ENCODE measurements at regions not wholly inside any gene's neighbourhood (a gene's known extent, or its start where the extent isn't known, plus 50 kb on each side); places are given as distances from the start of the nearest gene placed in this dataset.
A peak's percentile ranks its signal among the peaks of the same experiment; 100 is the strongest.
"Not testable (repeated sequence)": the region's sequence is repeated elsewhere in the genome, so short reads cannot be mapped to it uniquely, and the experiment has no call there.

- Mint-ChIP-seq H3K4me1 (no peaks in the 10 kb centered on the region), H3K27me3 (ENCODE audit: low read depth in 3 of 3) (peaks cover 0 to 2% (median 0%) of the 10 kb centered on the region in 3 donors)
Observed at GRCh38 chr4:14916554-14917297, 85.6 kb upstream of the CPEB2 start.

GRCh38 chr4:14917298-14917633, 85.0 kb upstream of the CPEB2 start:
- no peak overlapping the region for H3K4me3 Mint-ChIP-seq
- DNase-seq: no peak
- H3K4me1 Mint-ChIP-seq: no peaks in the 10 kb centered on the region
- H3K9me3 Mint-ChIP-seq: no peaks in the 10 kb centered on the region
- no peaks in the 10 kb centered on the region for H3K36me3 Mint-ChIP-seq
- no peak overlapping the region for H3K27ac Mint-ChIP-seq
- H3K27me3 Mint-ChIP-seq (ENCODE audit: low read depth in 3 of 3): peaks cover 0 to 2% (median 0%) of the 10 kb centered on the region in 3 donors

More at GRCh38 chr4:14916554-14917297, 85.6 kb upstream of the CPEB2 start:
- no peaks in the 10 kb centered on the region for H3K9me3 Mint-ChIP-seq
- no peak for DNase-seq
- H3K36me3 Mint-ChIP-seq: no peaks in the 10 kb centered on the region
- no peak overlapping the region for H3K27ac Mint-ChIP-seq
- H3K4me3 Mint-ChIP-seq: no peak overlapping the region

- DNase-seq: no peak
- Mint-ChIP-seq H3K27me3 (ENCODE audit: low read depth in 3 of 3) (no peaks in the 10 kb centered on the region), H3K27ac (no peak overlapping the region), H3K36me3 (no peaks in the 10 kb centered on the region), H3K4me1 (no peaks in the 10 kb centered on the region), H3K9me3 (no peaks in the 10 kb centered on the region), H3K4me3 (no peak overlapping the region)
Observed at GRCh38 chr4:14918336-14918735, 83.9 kb upstream of the CPEB2 start.

DNA sequence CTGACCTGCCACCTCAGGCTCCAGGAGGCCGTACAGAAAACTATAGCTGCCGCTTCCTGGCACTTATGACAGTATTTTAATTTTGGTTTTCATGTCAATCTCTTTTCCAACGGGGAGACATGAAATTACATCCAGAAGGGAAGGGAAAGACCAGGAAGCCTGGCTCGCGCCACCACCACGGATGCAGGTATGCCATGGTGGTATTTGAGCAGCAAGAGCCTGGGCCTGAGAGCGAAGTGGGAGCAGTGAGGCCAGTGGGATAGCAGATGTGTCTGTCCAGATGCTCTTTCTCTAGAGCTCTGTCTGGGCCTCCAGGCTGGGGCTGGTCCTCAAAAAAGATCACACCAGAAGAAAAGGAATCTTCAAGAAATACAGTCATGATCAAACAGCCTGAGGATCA, 82.5 kb upstream of the CPEB2 start:
- DNase-seq: no peak
- H3K36me3 Mint-ChIP-seq: no peaks in the 10 kb centered on the region
- H3K4me3 Mint-ChIP-seq: no peak overlapping the region
- no peaks in the 10 kb centered on the region for H3K9me3 Mint-ChIP-seq
- H3K27me3 Mint-ChIP-seq (ENCODE audit: low read depth in 3 of 3): no peaks in the 10 kb centered on the region
- no peak overlapping the region for H3K27ac Mint-ChIP-seq
- H3K4me1 Mint-ChIP-seq: no peaks in the 10 kb centered on the region

GRCh38 chr4:14920237-14920636, 82.0 kb upstream of the CPEB2 start:
- Mint-ChIP-seq H3K27ac (no peak overlapping the region), H3K27me3 (ENCODE audit: low read depth in 3 of 3) (no peaks in the 10 kb centered on the region), H3K36me3 (no peaks in the 10 kb centered on the region), H3K9me3 (no peaks in the 10 kb centered on the region), H3K4me3 (no peak overlapping the region), H3K4me1 (no peaks in the 10 kb centered on the region)
- DNase-seq: peak in 1 of 3 donors; percentile 1

- H3K9me3 Mint-ChIP-seq: no peaks in the 10 kb centered on the region
- H3K4me1 Mint-ChIP-seq: no peaks in the 10 kb centered on the region
- H3K27ac Mint-ChIP-seq: no peak overlapping the region
- DNase-seq: no peak
- H3K36me3 Mint-ChIP-seq: no peaks in the 10 kb centered on the region
- no peak overlapping the region for H3K4me3 Mint-ChIP-seq
- no peaks in the 10 kb centered on the region for H3K27me3 Mint-ChIP-seq (ENCODE audit: low read depth in 3 of 3)
Observed at GRCh38 chr4:14920759-14921320, 81.4 kb upstream of the CPEB2 start.

DNA sequence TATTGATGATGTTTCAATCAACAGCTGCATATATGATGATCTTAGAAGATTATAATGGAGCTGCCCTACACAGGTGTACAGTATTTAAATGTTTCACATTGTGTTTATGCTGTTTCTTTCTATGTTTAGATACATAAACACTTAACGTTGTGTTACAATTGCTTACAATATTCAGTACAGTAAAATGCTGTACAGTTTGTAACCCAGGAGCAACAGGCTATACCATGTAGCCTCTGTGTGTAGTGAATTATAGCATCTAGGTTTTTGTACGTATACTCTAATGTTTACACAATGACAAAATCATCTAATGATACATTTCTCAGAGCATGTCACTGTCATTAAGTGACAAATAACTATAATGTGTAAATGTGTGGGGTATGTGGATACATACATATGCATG, 80.5 kb upstream of the CPEB2 start:
- DNase-seq; H3K4me3 Mint-ChIP-seq; H3K9me3 Mint-ChIP-seq; H3K27ac Mint-ChIP-seq; H3K36me3 Mint-ChIP-seq; H3K27me3 Mint-ChIP-seq (ENCODE audit: low read depth in 3 of 3); H3K4me1 Mint-ChIP-seq: not testable (repeated sequence)

DNA sequence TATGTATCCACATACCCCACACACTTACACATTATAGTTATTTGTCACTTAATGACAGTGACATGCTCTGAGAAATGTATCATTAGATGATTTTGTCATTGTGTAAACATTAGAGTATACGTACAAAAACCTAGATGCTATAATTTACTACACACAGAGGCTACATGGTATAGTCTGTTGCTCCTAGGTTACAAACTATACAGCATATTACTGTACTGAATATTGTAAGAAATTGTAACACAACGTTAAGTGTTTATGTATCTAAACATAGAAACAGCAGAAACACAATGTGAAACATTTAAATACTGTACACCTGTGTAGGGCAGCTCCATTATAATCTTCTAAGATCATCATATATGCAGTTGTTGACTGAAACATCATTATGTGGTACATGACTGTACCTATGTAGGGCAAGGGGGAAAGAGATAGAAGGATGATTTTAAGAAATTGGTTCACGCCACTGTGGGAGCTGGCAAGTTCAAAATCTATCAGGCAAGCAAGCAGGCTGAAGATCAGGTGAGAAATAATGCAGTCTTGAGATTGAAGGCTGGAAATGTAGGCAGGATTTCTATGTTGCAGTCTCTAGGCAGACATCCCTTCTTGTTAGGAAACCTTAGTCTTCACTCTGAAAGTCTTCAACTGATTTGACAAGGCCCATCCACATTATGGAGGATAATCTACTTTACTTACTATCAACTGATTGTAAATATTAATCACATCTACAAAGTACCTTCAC, 78.0 kb upstream of the CPEB2 start:
- Mint-ChIP-seq H3K36me3 (no peaks in the 10 kb centered on the region), H3K4me3 (no peak overlapping the region), H3K9me3 (no peaks in the 10 kb centered on the region), H3K4me1 (no peaks in the 10 kb centered on the region), H3K27me3 (ENCODE audit: low read depth in 3 of 3) (no peaks in the 10 kb centered on the region), H3K27ac (peak overlapping the region in 1 of 6 donors; percentile 7)
- DNase-seq: peak in 1 of 3 donors; percentile 9

GRCh38 chr4:14924812-14925344, 77.4 kb upstream of the CPEB2 start:
- Mint-ChIP-seq H3K27me3 (ENCODE audit: low read depth in 3 of 3) (no peaks in the 10 kb centered on the region), H3K4me1 (no peaks in the 10 kb centered on the region), H3K36me3 (no peaks in the 10 kb centered on the region), H3K4me3 (no peak overlapping the region), H3K27ac (peak overlapping the region in 1 of 6 donors; percentile 29), H3K9me3 (no peaks in the 10 kb centered on the region)
- DNase-seq: peak; percentile 5 to 28 (median 15)

GRCh38 chr4:14925471-14925870, 76.8 kb upstream of the CPEB2 start:
- Mint-ChIP-seq H3K4me1 (no peaks in the 10 kb centered on the region), H3K4me3 (no peak overlapping the region), H3K27ac (peak overlapping the region in 1 of 6 donors; percentile 10)

DNA sequence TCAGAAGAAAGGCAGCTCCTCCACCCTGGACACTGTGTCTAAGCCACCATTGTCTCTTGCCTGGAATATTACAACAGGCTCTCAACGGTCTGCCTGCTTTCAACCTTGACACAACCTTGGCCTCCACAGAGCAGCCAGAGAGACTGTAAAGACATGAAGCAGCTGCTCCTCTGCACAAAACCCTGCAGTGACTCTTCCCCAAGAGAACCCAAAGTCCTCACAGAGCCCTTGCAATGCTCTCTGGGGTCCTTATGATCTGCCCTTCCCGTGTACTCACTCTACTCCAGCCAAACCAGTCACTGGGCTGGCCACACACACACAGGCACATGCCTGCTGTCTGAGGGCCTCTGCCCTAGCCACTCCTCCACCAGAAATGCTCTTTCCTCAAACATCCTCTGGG, 75.9 kb upstream of the CPEB2 start:
- H3K27me3 Mint-ChIP-seq (ENCODE audit: low read depth in 3 of 3): no peaks in the 10 kb centered on the region
- H3K4me3 Mint-ChIP-seq: no peak overlapping the region
- H3K36me3 Mint-ChIP-seq: no peaks in the 10 kb centered on the region
- DNase-seq: no peak
- no peaks in the 10 kb centered on the region for H3K4me1 Mint-ChIP-seq
- no peaks in the 10 kb centered on the region for H3K9me3 Mint-ChIP-seq
- no peak overlapping the region for H3K27ac Mint-ChIP-seq

More at GRCh38 chr4:14925471-14925870, 76.8 kb upstream of the CPEB2 start:
- no peak for DNase-seq
- no peaks in the 10 kb centered on the region for H3K9me3 Mint-ChIP-seq
- no peaks in the 10 kb centered on the region for H3K27me3 Mint-ChIP-seq (ENCODE audit: low read depth in 3 of 3)
- H3K36me3 Mint-ChIP-seq: no peaks in the 10 kb centered on the region

- no peaks in the 10 kb centered on the region for H3K36me3 Mint-ChIP-seq
- no peaks in the 10 kb centered on the region for H3K9me3 Mint-ChIP-seq
- DNase-seq: no peak
- no peak overlapping the region for H3K4me3 Mint-ChIP-seq
- H3K27me3 Mint-ChIP-seq (ENCODE audit: low read depth in 3 of 3): peaks cover 0 to 1% (median 0%) of the 10 kb centered on the region in 3 donors
- no peaks in the 10 kb centered on the region for H3K4me1 Mint-ChIP-seq
- H3K27ac Mint-ChIP-seq: no peak overlapping the region
Observed at GRCh38 chr4:14928035-14928434, 74.2 kb upstream of the CPEB2 start.

DNA sequence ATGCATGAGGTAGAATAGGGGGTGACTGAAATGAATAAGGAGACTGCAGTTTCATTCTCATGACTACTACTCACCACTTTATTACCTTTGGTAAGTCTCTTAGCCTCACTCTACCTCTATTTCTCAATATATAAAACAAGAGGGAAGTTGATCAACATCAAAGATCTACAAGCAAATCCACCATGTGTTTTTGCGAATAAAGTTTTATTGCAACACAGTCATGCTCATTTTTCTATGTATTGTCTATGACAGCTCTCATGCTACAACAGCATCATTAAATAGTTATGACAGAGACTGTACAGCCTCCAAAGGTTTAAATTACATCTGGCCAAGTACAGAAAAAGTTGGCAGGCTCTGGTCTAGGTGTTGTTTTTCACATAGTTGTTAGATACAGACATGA, 72.6 kb upstream of the CPEB2 start:
- Mint-ChIP-seq H3K4me3 (no peak overlapping the region), H3K9me3 (no peaks in the 10 kb centered on the region), H3K27me3 (ENCODE audit: low read depth in 3 of 3) (peaks cover 0 to 1% (median 0%) of the 10 kb centered on the region in 3 donors), H3K36me3 (no peaks in the 10 kb centered on the region), H3K27ac (no peak overlapping the region), H3K4me1 (no peaks in the 10 kb centered on the region)
- no peak for DNase-seq

- no peaks in the 10 kb centered on the region for H3K4me1 Mint-ChIP-seq
- DNase-seq: no peak
Observed at GRCh38 chr4:14934704-14935390, 67.4 kb upstream of the CPEB2 start.

More at GRCh38 chr4:14934704-14935390, 67.4 kb upstream of the CPEB2 start:
- Mint-ChIP-seq H3K27ac (no peak overlapping the region), H3K4me3 (no peak overlapping the region), H3K9me3 (peaks cover 0 to under 1% (median 0%) of the 10 kb centered on the region in 6 donors), H3K36me3 (no peaks in the 10 kb centered on the region), H3K27me3 (ENCODE audit: low read depth in 3 of 3) (peaks cover under 1 to 12% (median 3%) of the 10 kb centered on the region in 3 donors)

Data from immature natural killer cell (primary cell).